ENCODE measurements at regions not wholly inside any gene's neighbourhood (a gene's known extent, or its start where the extent isn't known, plus 50 kb on each side); places are given as distances from the start of the nearest gene placed in this dataset.

- DNase-seq (ENCODE audit: low spot score) = no peak
Observed at GRCh38 chr4:125944966-125945365, 630.2 kb downstream of the FAT4 start.

- DNase-seq (ENCODE audit: low spot score) = no peak
Observed at GRCh38 chr4:125948021-125948420, 633.3 kb downstream of the FAT4 start.

GRCh38 chr4:125951261-125951887 lies 636.6 kb downstream of the FAT4 start:
- DNase-seq (ENCODE audit: low spot score) = no peak

- no peak for DNase-seq (ENCODE audit: low spot score)
Observed at GRCh38 chr4:125952631-125953030, 637.9 kb downstream of the FAT4 start.

GRCh38 chr4:125956276-125956675 lies 641.5 kb downstream of the FAT4 start:
- no peak for DNase-seq (ENCODE audit: low spot score)

- no peak for DNase-seq (ENCODE audit: low spot score)
Observed at GRCh38 chr4:125958519-125958918, 643.8 kb downstream of the FAT4 start.

GRCh38 chr4:125961626-125962025 lies 646.9 kb downstream of the FAT4 start:
- DNase-seq (ENCODE audit: low spot score) = no peak

- DNase-seq (ENCODE audit: low spot score) = no peak
Observed at GRCh38 chr4:125975861-125976397, 661.2 kb downstream of the FAT4 start.

- DNase-seq (ENCODE audit: low spot score) = no peak
Observed at GRCh38 chr4:125979950-125980349, 665.2 kb downstream of the FAT4 start.

- no peak for DNase-seq (ENCODE audit: low spot score)
Observed at GRCh38 chr4:125983168-125983567, 668.4 kb downstream of the FAT4 start.

- no peak for DNase-seq (ENCODE audit: low spot score)
Observed at GRCh38 chr4:125985856-125986255, 671.1 kb downstream of the FAT4 start.

- no peak for DNase-seq (ENCODE audit: low spot score)
Observed at GRCh38 chr4:125986307-125986706, 671.6 kb downstream of the FAT4 start.

GRCh38 chr4:125988464-125988863 lies 673.7 kb downstream of the FAT4 start:
- no peak for DNase-seq (ENCODE audit: low spot score)

- no peak for DNase-seq (ENCODE audit: low spot score)
Observed at GRCh38 chr4:125991398-125991797, 676.6 kb downstream of the FAT4 start.

GRCh38 chr4:125992891-125993290 lies 678.1 kb downstream of the FAT4 start:
- DNase-seq (ENCODE audit: low spot score) = no peak

- DNase-seq (ENCODE audit: low spot score) = no peak
Observed at GRCh38 chr4:125994024-125994423, 679.3 kb downstream of the FAT4 start.

- DNase-seq (ENCODE audit: low spot score) = no peak
Observed at GRCh38 chr4:125994430-125994829, 679.7 kb downstream of the FAT4 start.

- DNase-seq (ENCODE audit: low spot score) = no peak
Observed at GRCh38 chr4:126004941-126005340, 690.2 kb downstream of the FAT4 start.

- DNase-seq (ENCODE audit: low spot score) = no peak
Observed at GRCh38 chr4:126007142-126007541, 692.4 kb downstream of the FAT4 start.

GRCh38 chr4:126012691-126013290 lies 698.0 kb downstream of the FAT4 start:
- DNase-seq (ENCODE audit: low spot score) = no peak

- no peak for DNase-seq (ENCODE audit: low spot score)
Observed at GRCh38 chr4:126018274-126018673, 703.5 kb downstream of the FAT4 start.

GRCh38 chr4:126023896-126024295 lies 709.1 kb downstream of the FAT4 start:
- DNase-seq (ENCODE audit: low spot score) = no peak

GRCh38 chr4:126027601-126028000 lies 712.8 kb downstream of the FAT4 start:
- DNase-seq (ENCODE audit: low spot score) = no peak

GRCh38 chr4:126028876-126029275 lies 714.1 kb downstream of the FAT4 start:
- DNase-seq (ENCODE audit: low spot score) = no peak

Measured in RKO (cell line).